ENCODE measurements at regions not wholly inside any gene's neighbourhood (a gene's known extent, or its start where the extent isn't known, plus 50 kb on each side); places are given as distances from the start of the nearest gene placed in this dataset.

DNA sequence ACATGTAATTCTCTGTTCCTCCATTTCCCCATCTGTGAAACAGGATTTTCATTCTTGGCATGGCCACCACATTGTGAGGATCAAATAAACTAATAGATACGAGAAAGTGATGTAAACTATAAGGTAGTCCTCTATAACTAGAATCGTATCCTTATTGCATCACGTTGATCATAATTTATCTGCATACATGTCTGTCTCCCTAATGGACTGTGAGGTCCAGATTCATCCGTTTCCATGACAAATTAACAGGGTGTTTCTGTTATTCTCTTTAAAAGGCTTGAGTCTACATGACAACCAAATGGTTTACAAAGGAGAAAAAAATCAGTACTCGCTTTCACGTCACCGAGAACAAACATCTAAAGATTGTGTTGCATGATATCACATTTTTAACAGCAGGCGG is 53.0 kb downstream of the SST start:
- TF ChIP-seq, protein P1, sequence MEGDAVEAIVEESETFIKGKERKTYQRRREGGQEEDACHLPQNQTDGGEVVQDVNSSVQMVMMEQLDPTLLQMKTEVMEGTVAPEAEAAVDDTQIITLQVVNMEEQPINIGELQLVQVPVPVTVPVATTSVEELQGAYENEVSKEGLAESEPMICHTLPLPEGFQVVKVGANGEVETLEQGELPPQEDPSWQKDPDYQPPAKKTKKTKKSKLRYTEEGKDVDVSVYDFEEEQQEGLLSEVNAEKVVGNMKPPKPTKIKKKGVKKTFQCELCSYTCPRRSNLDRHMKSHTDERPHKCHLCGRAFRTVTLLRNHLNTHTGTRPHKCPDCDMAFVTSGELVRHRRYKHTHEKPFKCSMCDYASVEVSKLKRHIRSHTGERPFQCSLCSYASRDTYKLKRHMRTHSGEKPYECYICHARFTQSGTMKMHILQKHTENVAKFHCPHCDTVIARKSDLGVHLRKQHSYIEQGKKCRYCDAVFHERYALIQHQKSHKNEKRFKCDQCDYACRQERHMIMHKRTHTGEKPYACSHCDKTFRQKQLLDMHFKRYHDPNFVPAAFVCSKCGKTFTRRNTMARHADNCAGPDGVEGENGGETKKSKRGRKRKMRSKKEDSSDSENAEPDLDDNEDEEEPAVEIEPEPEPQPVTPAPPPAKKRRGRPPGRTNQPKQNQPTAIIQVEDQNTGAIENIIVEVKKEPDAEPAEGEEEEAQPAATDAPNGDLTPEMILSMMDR (conservative IDR thresholded peaks at IDR 0.05 in 1 of 2, IDR thresholded peaks at IDR 0.05 in 1 of 2; ENCODE audit: extremely low read depth in 1 of 2, insufficient read depth in 1 of 2, low read depth in 1 of 2, low read length in 2 of 2), result no peak
- TF ChIP-seq EZH2 (IDR thresholded peaks at IDR 0.05; ENCODE audit: borderline replicate concordance, low read length), result no peak
